Activated T-cell treated with anti-CD3 and anti-CD28 coated beads for 48 hours (primary cell): ENCODE measurements at regions not wholly inside any gene's neighbourhood (a gene's known extent, or its start where the extent isn't known, plus 50 kb on each side); places are given as distances from the start of the nearest gene placed in this dataset.

Source experiments
- DNase-seq: peaks from one replicate; pipeline ENCODE4 v3.0.0-alpha.2; 2020; ENCODE audit warnings: low read depth

DNA sequence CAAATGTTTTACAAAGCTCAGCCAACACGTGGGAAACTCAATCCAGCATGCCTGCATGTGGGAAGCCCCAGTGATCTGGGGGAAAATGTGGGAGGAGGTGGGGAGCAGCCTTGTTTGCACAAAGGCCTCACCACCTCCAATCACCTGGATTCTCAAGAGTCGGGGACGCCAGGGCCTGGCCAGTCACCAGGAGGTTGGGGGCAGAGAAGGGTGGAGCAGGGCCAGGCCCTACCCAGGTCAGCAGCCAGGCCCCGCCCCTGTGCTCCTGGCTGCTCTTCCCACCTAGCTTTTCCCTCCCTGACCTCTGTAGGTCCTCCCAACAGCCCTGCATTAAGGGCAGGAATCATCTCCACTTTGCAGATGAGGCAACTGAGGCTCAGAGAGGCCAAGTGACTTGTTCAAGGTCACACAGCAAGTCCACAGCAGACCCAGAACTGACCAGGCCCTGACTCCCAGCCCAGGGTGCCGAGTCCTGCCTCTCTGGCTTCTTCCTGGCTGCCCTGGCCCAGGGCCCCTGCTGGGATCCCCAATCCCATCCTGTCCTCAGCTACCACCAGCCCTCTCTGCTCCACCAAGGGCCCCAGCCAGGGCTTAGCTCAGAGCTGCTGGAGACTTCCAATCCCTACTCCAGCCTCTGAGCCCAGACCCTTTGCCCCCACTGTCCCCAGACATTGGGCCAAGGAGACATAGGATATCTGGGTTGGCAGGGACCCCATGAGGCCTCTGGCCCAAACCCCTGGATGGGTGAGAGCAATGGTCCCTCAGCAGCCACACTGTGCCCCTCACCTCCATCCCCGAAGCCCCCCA is 508.6 kb downstream of the PTPRU start:
- no peak for DNase-seq

DNA sequence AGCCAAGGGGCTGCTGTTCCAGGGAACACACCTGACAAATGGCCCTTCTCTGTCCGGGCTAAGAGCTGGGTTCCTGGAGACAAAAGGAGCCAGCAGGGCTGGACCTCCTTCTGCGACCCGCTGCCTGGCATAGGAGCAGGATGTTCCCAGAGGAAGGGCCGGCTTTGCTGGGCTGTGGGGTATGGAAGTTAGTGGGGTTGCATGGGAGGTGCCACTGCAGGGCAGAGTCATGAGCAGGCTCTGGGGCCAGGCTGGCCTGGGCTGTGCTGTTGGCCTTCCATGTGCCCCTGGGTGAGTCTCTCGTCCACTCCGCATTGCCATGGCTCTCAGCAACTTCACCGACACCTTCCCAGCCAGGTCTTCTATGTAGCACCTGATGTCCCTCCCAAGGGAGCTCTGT is 507.6 kb downstream of the PTPRU start:
- no peak for DNase-seq

DNA sequence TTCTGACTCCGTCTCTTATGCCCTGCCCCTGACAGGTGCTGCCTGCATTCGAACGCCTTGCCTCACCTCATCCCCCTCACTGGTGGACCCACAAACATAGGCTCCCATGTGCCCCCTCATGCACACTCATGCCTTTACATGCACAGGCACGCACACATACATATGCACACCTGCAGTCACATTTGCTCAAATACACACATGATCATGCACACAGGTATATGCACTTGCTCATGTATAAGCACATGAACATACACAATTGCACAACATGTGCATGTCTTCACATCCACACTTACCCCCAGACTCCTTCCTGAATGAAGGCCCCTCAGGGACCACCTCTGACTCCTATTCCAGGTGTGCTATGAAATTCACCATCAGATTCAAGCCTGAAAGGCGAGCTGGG is 506.9 kb downstream of the PTPRU start:
- no peak for DNase-seq

DNA sequence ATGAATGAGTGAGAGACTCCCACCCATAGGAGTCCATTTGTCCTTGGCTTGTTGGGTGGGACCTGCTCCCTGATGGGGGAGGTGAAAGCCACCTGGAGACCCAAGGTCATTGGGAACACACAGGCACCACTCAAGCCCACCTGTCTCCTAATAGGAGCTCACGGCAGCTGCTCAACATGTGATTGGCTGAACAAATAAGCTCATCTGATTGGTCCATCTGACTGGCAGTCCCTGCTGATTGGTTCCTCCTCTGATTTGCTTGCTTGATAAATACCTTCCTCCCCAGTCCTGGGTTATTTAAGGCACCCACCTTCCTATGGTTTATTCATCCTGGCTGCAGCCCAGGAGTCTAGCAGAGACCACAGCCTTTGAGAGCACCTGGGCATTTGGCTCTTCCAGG is 502.9 kb downstream of the PTPRU start:
- DNase-seq = no peak

DNA sequence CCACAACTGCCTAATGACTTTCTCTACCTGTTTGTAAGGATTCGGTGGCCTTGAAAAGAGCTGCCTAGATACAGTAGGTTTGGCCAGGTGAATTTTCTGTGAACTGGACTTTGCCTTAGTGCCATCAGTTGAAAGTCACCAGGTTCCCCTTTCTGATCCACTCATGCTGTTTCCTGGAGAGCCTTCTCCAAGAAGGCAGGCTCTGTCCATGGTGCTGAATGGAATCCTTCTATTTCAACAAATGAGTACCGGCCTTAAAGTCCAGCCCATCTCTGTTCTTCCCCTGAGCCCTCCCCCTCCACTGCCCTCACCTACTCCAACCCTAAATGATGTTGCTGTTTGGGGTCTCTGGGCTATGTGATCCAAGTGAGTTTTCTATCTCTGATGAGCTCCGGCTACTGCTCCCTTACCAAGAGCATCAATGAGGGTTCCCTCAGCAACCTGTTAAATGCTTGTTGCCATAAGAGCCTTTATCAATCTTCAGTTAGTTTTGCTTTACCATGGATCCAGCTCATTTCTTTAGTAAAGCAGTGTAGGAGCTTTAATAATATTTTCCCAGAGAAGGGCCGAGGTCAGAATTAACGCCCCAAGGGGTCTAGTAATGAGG is 500.4 kb downstream of the PTPRU start:
- DNase-seq = no peak

DNA sequence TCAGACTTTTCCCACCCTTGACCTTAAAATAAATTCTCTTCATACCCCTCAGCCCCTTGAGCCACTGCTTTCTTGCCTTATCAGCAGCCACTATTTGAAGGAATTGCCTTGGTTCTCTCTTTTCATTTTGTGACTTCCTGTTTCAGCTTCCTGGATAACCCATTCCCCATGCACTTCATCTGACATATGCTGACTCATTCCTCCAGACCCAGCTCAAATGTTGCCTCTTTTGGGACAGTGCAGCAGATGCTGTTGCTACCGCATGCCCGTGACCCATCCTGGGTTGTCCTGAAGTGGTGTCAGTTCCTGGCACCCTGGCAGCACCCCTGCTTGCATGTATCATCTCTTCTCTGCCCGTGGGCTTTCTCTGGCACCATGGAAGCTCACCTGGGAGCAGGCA is 496.1 kb downstream of the PTPRU start:
- no peak for DNase-seq

DNA sequence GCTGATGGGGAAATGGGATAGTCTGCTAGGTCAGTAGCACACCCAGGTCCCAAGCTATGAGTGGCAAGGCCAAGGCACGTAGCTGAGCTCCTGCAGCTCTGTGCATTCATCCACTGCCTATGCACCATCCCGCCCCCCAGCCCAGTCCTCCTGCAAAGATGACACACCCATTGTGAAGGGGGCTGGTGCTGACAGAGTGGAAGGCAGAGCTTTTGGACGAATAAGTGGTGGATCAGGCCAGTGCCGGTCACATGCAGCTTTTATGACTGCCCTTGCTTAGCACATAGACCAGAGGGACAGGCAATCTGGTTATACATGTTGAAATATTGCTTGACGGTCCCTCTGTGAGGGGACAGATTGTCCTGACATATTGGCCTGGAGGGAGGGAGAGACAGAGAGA is 494.3 kb downstream of the PTPRU start:
- DNase-seq = no peak

DNA sequence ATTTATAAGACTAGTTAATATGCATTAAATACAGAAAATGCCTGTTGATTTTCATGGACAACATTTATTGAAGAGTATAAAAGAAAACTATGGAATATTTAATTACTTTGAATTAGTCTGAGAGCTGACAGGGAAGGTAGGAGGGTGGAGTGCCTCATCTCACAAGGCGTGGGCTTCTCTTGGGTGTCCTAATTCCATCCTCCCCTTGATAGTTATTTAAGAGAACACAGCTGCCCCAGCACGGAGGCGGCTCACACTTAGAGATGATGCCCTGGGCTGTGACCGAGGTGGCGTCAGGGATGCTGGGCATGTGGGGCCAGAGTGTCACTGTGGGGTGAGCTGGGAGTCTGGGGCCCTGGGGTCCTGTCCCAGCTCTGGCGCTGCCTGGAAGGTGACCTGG is 493.0 kb downstream of the PTPRU start:
- DNase-seq = no peak

DNA sequence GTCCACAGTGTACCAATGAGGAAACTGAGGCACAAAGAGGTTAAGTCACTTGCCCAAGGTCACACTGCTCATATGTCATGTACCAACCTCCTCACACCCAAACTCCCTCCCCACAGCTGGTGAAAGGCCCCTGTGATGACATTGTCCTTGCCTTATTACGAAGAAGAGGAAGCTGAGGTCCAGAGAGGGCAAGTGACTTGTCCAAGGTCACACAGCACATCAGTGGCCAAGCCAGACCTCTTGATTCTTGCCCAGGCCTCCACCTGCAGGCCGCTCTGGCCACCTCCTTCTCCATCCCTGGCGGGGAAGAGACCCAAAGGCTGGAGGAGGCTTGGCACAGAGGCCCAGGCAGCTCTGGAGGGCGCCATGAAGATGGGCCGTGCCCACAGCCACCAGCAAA is 492.4 kb downstream of the PTPRU start:
- no peak for DNase-seq

DNA sequence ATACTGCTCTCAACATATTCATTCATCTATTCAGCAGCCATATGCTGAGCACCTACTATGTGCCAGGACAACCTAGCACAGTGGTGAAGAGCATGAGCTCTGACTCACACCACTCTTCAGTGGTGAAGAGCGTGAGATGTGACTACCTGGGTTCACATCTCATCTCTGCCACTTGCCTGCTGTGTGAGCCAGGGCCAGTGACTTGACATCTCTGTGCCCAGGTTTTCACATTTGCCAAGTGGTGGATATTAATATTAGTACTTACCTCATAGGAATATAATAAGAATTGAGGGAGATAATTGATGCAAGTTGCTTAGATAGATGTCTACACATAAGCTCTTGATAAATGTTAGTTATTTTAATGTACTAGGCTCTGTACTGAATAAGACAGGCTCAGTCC is 488.9 kb downstream of the PTPRU start:
- DNase-seq = no peak

DNA sequence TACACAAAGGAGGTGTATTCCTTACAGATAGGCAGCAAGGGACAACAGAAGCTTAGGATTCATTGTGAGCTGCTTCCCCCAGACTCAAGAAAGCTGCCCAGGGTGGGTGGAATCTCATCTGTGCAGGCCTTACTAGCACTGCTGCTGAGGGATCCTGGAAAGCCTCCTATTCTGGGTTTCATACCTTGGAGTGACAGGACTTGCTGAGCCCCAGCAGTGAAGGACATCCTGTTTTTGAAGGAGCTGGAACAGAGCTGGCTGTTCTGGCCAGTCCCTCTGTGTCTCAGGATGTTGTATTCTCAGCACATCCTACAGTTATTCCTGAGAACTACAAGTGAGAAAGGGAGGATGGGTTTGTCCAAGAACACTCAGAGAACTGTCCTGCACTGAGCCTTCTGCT is 486.3 kb downstream of the PTPRU start:
- no peak for DNase-seq

DNA sequence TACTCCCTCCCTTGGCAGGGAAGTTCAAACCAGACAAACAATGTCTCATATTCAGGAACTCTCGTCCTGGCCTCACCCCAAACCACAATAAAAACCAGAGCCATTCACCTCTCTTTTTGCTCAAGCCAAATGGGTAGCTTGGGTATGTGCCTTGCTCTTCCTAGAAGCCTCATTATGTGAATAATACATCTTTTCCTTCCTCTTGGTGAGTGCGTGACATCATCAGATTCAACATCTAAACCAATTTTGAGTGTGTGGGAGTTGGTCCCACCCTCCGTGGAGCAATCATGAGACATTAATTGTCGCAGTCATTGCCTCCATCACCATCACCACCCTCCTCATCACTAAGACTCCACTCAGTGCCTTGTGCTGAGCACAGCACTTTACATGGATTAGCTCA is 482.9 kb downstream of the PTPRU start:
- no peak for DNase-seq

DNA sequence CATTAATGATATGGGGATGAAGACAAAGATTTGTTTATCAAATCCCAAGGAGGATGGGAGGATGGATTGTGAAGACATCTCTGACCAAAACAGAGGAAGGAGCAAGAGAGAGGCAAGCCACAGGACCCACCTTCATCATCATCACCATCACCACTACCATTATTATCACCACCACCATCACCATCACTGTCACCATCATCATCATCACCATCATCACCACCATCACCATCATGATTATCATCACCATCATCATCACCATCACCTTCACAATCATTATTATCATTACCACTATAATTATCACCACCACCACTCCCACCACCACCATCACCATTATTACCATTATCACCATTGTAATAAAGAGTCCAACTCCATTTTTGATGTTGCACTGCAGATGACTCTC is 482.5 kb downstream of the PTPRU start:
- DNase-seq = no peak

DNA sequence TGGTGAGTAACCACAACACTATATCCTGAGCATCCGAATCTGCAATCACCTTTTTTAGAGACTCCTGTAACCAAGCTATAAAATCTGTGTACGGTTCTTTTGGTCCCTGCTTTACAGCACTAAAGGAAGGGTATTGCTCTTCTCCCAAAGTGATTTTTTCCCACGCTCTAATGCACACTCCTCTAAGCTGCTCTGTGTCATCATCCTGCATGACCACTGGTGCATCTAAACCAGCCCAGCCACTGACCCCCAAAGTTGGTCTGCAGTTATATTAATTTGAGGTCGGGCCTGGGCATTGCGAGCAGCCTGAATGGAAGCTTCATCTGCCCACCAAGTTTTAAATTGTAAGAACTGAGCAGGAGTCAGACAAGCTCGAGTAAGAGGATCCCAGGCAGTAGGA is 480.0 kb downstream of the PTPRU start:
- DNase-seq = no peak

DNA sequence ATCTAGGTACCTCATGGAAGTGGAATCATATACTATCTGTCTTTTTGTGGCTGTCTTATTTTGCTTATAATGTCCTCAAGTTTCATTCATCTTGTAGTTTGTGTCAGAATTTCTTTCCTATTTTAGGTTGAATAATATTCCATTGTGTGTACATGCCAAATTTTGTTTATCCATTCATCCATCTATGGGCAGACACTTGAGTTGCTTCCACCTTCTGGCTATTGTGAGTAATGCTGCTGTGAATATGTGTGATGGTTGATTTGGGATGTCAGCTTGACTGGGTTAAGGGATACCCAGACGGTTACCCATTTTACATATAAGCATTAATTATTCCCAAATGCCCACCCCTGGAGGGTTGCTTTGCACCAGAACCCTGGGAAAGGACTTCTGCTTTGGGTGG is 477.5 kb downstream of the PTPRU start:
- DNase-seq = no peak

DNA sequence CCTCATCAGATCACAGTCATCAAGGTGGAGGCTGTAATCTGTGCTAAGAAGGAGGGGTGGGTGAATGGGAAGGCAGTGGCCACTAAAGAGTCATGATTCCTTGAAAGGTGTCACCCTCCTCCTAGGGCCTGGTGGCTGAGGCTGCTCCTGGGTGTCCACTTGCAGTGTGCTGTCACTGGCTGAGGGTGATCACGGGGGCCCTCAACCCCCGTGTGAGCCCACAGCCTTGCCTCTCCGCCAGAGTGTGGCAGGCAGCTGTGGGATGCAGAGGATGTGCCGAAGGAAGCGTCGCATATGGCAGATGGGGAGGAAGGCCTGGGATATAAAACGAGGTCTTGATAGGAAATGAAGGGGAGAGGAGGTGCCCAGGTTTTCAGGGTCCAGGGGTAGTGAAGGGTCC is 476.5 kb downstream of the PTPRU start:
- DNase-seq = no peak

DNA sequence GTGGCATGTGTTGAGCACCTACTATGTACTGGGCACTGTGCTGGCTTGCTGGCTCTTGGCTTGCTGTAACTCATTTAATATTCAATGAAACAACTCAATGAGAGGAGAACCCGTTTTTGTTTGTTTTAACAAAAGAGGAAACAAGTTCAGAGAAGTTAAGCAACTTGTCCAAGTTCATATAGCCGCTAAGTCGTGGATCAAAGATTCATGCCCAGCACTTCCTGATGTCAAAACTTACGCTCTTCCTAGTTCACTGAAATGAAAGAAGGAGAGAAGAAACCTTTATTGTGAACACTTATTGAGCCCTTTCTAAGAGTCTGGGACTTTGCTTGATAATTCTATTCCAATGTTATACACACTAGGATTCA is 475.9 kb downstream of the PTPRU start:
- DNase-seq = no peak

DNA sequence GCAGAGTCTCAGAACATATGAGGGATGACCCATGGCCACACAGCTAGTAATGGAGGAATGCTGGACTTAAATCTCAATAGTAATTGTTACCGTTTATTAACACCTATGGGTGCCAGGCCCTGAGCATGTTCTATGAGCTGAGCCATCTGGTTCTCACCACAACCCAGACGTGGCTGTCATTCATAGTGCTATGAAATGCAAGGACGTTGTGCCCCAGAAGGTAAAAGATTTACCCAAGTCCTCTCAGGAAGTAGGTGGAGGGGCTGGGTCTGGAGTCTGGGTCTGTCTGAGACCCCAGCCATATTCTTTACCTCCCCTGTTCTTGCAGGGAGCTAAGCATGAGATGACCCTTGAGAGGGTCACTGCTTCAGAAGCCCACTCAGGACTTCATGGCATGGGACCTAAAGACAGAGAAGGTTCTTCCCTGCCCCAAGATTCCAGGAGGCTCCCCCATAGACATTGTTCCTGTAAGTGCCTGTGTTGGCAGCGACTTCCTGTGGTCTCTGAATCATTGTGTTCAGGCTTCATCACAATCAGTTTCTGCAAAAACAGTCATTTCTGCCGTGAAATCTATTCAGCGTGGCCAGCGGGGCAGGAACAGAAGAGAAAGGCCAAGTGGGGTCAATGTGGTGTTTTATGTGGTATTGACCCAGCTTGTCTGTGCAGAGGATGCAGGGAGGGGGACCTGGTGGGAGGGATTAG is 475.4 kb downstream of the PTPRU start:
- DNase-seq = peak; percentile 41

DNA sequence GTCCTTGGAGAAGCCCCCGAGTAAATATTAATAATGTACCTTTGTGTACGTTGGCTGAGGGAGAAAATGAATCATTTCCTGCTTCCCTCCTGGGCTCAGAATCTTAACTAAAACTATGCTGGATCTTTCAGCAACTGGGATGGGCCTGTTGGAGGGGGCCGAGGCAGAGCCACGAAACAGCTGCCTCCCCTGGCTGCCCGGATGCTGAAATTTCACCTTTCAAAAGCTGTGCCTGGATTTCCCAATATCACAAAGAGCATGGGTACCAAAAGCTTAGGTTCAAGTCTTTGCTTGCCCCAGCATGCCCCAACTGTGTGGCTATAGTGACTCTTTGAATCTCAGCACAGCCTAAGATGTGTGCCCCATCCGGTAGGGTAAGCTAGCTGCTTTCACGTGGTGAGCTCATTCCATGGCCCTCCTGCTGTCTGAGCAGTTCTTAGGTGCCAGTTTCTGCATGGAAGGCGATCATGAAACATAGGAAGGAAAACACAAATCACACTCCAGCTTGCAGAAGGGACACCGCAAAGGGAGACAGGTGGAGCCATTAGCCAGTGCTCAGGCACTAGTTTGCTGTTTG is 473.5 kb downstream of the PTPRU start:
- no peak for DNase-seq

DNA sequence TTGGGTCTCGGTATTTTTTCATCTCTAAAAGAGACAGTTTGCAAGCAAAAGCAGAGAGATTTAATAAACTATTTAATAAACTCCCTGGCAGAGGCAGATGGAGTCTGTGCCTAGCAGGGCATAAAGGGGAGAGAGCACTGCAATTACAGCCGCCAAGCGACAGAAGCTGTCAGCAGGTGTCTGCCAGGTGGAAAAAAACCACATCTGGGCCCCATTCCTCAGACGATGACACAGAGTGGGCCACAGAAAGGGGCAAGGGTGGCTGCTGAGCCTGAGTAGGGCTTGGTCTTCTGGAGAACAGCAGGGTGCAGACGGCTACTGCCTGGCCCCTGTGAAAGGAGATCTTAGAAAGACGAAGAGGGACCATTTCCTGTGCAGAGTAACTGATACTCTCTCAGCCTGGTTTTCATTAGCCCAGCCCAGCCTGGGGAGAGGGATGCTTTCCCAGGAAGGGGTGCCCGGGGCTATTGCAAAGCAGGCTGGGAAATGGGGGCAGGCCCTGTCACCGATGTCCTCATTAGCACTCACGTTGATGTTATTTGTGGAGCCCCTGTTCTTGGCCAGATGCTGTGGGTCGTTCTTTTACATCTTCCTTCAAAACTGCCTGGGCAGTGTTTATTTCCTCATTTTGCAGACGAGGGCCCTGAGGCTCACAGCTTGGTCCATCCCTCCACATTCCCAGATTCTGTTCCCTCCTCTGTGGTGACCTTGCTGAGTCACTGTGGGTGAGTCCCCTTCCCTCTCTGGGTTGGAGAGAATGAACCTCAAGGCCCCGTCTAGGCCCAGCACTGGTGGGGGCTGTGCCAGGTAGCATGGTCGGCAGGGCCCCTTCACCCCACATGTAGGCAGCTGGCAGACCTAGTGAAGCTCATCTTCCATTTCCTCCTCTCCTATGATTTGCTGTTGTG is 472.7 kb downstream of the PTPRU start:
- no peak for DNase-seq

DNA sequence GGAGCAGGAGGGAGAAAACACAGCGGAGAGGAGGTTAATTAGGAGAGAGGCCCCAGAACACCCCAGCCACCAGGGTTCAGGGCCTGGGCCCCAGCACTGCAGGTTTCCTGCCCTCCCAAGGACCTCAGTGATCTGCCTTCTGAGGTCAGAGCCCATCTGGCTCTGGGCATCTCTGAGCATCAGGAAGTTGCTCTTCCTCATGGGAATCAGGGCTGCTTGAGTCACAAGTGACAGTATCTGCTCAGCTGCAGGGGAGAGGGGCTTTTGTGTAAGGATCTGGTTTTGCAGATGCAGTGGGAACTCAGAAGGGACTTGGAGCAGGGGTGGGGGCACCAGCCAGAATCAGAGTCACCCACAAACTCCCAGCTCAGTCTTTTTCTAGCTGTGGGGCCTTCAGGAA is 472.1 kb downstream of the PTPRU start:
- DNase-seq = no peak

DNA sequence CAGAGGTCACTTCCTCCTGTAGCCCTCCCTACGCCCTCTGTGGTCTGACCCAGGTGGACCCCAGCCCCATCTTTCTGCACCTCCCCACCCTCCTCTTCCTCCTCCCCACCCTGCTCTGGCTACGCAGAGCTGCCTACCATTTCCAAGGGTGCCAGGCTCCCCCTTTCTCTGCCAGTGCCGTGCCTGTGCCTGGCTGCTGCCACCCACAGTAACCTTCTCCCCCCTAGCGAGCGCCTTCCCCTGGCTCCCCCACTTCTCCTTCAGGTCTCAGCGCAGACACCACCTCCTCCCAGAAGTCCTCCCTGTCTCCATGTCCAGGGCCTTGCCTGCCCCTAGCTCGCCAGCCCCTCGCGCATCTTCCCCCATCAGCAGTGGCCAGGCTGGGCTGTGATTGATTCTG is 471.5 kb downstream of the PTPRU start:
- DNase-seq = no peak
